HG02973 (cell line): ENCODE measurements at regions not wholly inside any gene's neighbourhood (a gene's known extent, or its start where the extent isn't known, plus 50 kb on each side); places are given as distances from the start of the nearest gene placed in this dataset.

Source experiments
- ATAC-seq: cut with Tn5 transposase; IDR thresholded peaks from one replicate; pipeline ENCODE4 v1.9.1; 2021; ENCODE audit warnings: moderate library complexity; ENCODE audit not compliant: unreplicated experiment

GRCh38 chr16:48105976-48106375 is 49.8 kb downstream of the ABCC12 start:
- ATAC-seq: no peak

- ATAC-seq: no peak
Observed at GRCh38 chr16:48105456-48105855, 50.3 kb downstream of the ABCC12 start.

- ATAC-seq: no peak
Observed at GRCh38 chr16:48103591-48103990, 52.2 kb downstream of the ABCC12 start.

GRCh38 chr16:48102083-48103008 is 53.4 kb downstream of the ABCC12 start:
- no peak for ATAC-seq

- ATAC-seq: no peak
Observed at GRCh38 chr16:48101069-48101674, 54.6 kb downstream of the ABCC12 start.

GRCh38 chr16:48099455-48099854 is 56.3 kb downstream of the ABCC12 start:
- no peak for ATAC-seq

GRCh38 chr16:48098472-48098871 is 57.3 kb downstream of the ABCC12 start:
- no peak for ATAC-seq

- no peak for ATAC-seq
Observed at GRCh38 chr16:48091117-48091516, 64.7 kb downstream of the ABCC12 start.

GRCh38 chr16:48089053-48089792 is 66.6 kb downstream of the ABCC12 start:
- ATAC-seq: no peak

- ATAC-seq: no peak
Observed at GRCh38 chr16:48087639-48088038, 68.2 kb downstream of the ABCC12 start.

GRCh38 chr16:48086422-48086821 is 69.4 kb downstream of the ABCC12 start:
- no peak for ATAC-seq

- ATAC-seq: no peak
Observed at GRCh38 chr16:48085729-48086128, 70.1 kb downstream of the ABCC12 start.

- no peak for ATAC-seq
Observed at GRCh38 chr16:48084826-48085225, 71.0 kb downstream of the ABCC12 start.

GRCh38 chr16:48082516-48082915 is 73.3 kb downstream of the ABCC12 start:
- no peak for ATAC-seq

- ATAC-seq: no peak
Observed at GRCh38 chr16:48081656-48082055, 74.1 kb downstream of the ABCC12 start.

- ATAC-seq: no peak
Observed at GRCh38 chr16:48076455-48077012, 79.3 kb downstream of the ABCC12 start.

GRCh38 chr16:48075398-48075797 is 80.4 kb downstream of the ABCC12 start:
- no peak for ATAC-seq

GRCh38 chr16:48067388-48067787 is 88.4 kb downstream of the ABCC12 start:
- no peak for ATAC-seq

GRCh38 chr16:48064971-48065370 is 90.8 kb downstream of the ABCC12 start:
- ATAC-seq: no peak

GRCh38 chr16:48062681-48063080 is 93.1 kb downstream of the ABCC12 start:
- no peak for ATAC-seq

- no peak for ATAC-seq
Observed at GRCh38 chr16:48059936-48060335, 95.9 kb downstream of the ABCC12 start.
